B cell (primary cell): ENCODE measurements at regions not wholly inside any gene's neighbourhood (a gene's known extent, or its start where the extent isn't known, plus 50 kb on each side); places are given as distances from the start of the nearest gene placed in this dataset.
"Not testable (repeated sequence)": the region's sequence is repeated elsewhere in the genome, so short reads cannot be mapped to it uniquely, and the experiment has no call there.

Experiments
- ATAC-seq: fragments of 200-7000 bp; cut with Tn5 transposase; one replicate; pipeline ENCODE4 v1.10.0; 2021; ENCODE audit warnings: low read depth, mild to moderate bottlenecking, moderate number of reproducible peaks, moderate library complexity
- CTCF ChIA-PET: fragments of 350-600 bp; sonication (Branson Sonifier 250); formaldehyde crosslinking; loops from one replicate; lab custom pipeline; 2021; ENCODE audit warnings: antibody characterized with exemption, inconsistent platforms; lab: Charles Lee
- POLR2A ChIA-PET: fragments of 350-600 bp; sonication (Branson Sonifier 250); formaldehyde crosslinking; loops from one replicate; lab custom pipeline; 2021; ENCODE audit warnings: antibody characterized with exemption; lab: Charles Lee
- DNase-seq: peaks from one replicate; pipeline ENCODE4 v3.0.0; 2013
- H2AFZ ChIP-seq: 2 replicates; pipeline ENCODE4 v1.6.1; 2012; ENCODE audit warnings: mild to moderate bottlenecking, low read depth, low read length; ENCODE audit not compliant: insufficient read depth, poor library complexity, severe bottlenecking
- H3K27ac ChIP-seq, 2 donors: 1 replicate in 1 of 2; 2 replicates in 1 of 2; pipeline ENCODE4 v1.5.1; 2012 to 2013; ENCODE audit warnings: low read length in 2 of 2, mild to moderate bottlenecking in 2 of 2, moderate library complexity in 1 of 2
- H3K27me3 ChIP-seq, 4 experiments: fragments of 200-600 bp in 1 of 4; sonication (generic) in 1 of 4; replicated peaks in 1 of 4; 1 replicate in 2 of 4; 2 replicates in 2 of 4; pipeline versions ENCODE4 v1.6.1 to v1.7.0; 2013 to 2016; ENCODE audit warnings: low read length in 3 of 4, mild to moderate bottlenecking in 2 of 4, mixed read lengths in 1 of 4, moderate library complexity in 1 of 4; ENCODE audit not compliant: insufficient read depth in 4 of 4, control insufficient read depth in 3 of 4; ENCODE audit errors: control extremely low read depth in 1 of 4
- H3K36me3 ChIP-seq, 2 experiments: replicated peaks in 1 of 2; 1 replicate in 1 of 2; 2 replicates in 1 of 2; pipeline versions ENCODE4 v1.6.1 to v1.7.1; 2013; ENCODE audit warnings: low read length in 1 of 2; ENCODE audit not compliant: insufficient read depth in 2 of 2, control insufficient read depth in 1 of 2; ENCODE audit errors: control extremely low read depth in 1 of 2, extremely low read depth in 1 of 2
- H3K4me1 ChIP-seq, 2 donors: fragments of 200-600 bp in 1 of 2; sonication (generic) in 1 of 2; 1 replicate in 1 of 2; 2 replicates in 1 of 2; pipeline versions ENCODE4 v1.5.1 to v1.6.1; 2013 to 2017; ENCODE audit warnings: low read length in 2 of 2; ENCODE audit not compliant: control insufficient read depth in 2 of 2, insufficient read depth in 2 of 2
- H3K4me2 ChIP-seq: replicated peaks from 2 replicates; pipeline ENCODE3; 2012; ENCODE audit warnings: mild to moderate bottlenecking, low read depth, low read length; ENCODE audit not compliant: poor library complexity, severe bottlenecking
- H3K4me3 ChIP-seq, 5 experiments: fragments of 200-600 bp in 1 of 5; sonication (generic) in 1 of 5; 1 replicate in 3 of 5; 2 replicates in 2 of 5; pipeline versions ENCODE4 v1.5.1 to v1.7.0; 2011 to 2016; ENCODE audit warnings: low read length in 4 of 5, mild to moderate bottlenecking in 4 of 5, low read depth in 2 of 5, control low read depth in 1 of 5, moderate library complexity in 1 of 5; ENCODE audit not compliant: insufficient read depth in 1 of 5; ENCODE audit errors: control extremely low read depth in 1 of 5, extremely low read depth in 1 of 5
- H3K79me2 ChIP-seq: fragments of 200-600 bp; sonication (generic); one replicate; pipeline ENCODE4 v1.6.0; 2016; ENCODE audit warnings: low read length; ENCODE audit not compliant: control insufficient read depth, insufficient read depth
- H3K9ac ChIP-seq: fragments of 200-600 bp; sonication (generic); 2 replicates; pipeline ENCODE4 v1.6.1; 2017; ENCODE audit warnings: mild to moderate bottlenecking, low read length, moderate library complexity
- H3K9me3 ChIP-seq, 3 donors: one replicate each; pipeline versions ENCODE4 v1.6.1 to v1.7.1; 2013; ENCODE audit warnings: low read length in 2 of 3; ENCODE audit not compliant: control insufficient read depth in 2 of 3, insufficient read depth in 1 of 3; ENCODE audit errors: control extremely low read depth in 1 of 3
- H4K20me1 ChIP-seq: 2 replicates; pipeline ENCODE4 v1.6.0; 2012; ENCODE audit warnings: mild to moderate bottlenecking, low read length; ENCODE audit not compliant: insufficient read depth, control insufficient read depth, poor library complexity, severe bottlenecking
- H3K27ac Mint-ChIP-seq: one replicate; pipeline ENCODE4 v1.8.0; 2021; ENCODE audit warnings: mixed read lengths
- H3K27me3 Mint-ChIP-seq: one replicate; pipeline ENCODE4 v1.8.0; 2021; ENCODE audit warnings: mixed read lengths
- H3K4me1 Mint-ChIP-seq: one replicate; pipeline ENCODE4 v1.8.0; 2021; ENCODE audit warnings: mixed read lengths
- H3K4me3 Mint-ChIP-seq: one replicate; pipeline ENCODE4 v1.8.0; 2021; ENCODE audit warnings: mixed read lengths
- H3K9me3 Mint-ChIP-seq: one replicate; pipeline ENCODE4 v1.8.0; 2022; ENCODE audit warnings: mixed read lengths; ENCODE audit not compliant: insufficient read depth
- EZH2 ChIP-seq: IDR thresholded peaks from 2 replicates; pipeline ENCODE4 v1.6.1; 2012; ENCODE audit warnings: borderline replicate concordance, low read depth, mild to moderate bottlenecking, moderate library complexity, low read length; ENCODE audit not compliant: insufficient read depth, poor library complexity, severe bottlenecking
- WGBS: methylation state at CpG from one replicate; pipeline ENCODE4 v1.1.5; 2013; ENCODE audit warnings: missing lambda C conversion rate; ENCODE audit not compliant: insufficient coverage; 5-methylcytosine and 5-hydroxymethylcytosine counted together
- intact Hi-C: fragments of 100-400 bp; cut with micrococcal nuclease; formaldehyde crosslinking; loops from one replicate; pipeline ENCODE4 v1.10.0; 2022
- TF ChIP-seq, protein P1 (sequence below): fragments of 200-600 bp; IDR thresholded peaks from one replicate; pipeline ENCODE4 v1.8.0; 2022; ENCODE audit warnings: antibody characterized with exemption, mild to moderate bottlenecking

DNA sequence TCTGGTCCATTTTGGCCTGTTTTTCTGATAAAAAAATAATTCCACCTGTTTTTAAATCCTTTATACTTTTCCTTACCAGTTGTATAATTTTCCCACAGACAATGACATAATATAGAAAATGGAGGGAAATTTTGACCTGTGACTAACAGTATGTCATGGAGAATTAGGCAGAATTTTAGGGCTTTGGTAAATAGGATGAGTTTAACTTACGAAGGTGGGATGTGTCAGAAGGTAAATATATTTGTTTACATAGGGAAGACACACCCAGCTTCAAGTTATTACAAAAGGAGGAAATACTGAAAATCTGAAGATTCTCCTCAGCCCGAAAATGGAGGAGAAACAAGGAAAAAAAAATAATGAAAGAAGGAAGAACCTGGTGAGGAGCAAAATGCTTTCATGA lies 64.6 kb upstream of the PPP3CA start:
- WGBS = no CpG with 5 or more reads among the region's 2 CpGs
- H3K27ac Mint-ChIP-seq = no peak overlapping the region
- Histone ChIP-seq H3K9me3 (peaks cover 0 to 12% (median 8%) of the 10 kb centered on the region in 3 donors), H2AFZ (no peak overlapping the region), H3K4me2 (no peak overlapping the region), H3K27me3 (no peaks in the 10 kb centered on the region), H3K36me3 (no peaks in the 10 kb centered on the region), H4K20me1 (no peaks in the 10 kb centered on the region), H3K4me3 (no peak overlapping the region), H3K9ac (no peak overlapping the region), H3K27ac (no peak overlapping the region), H3K79me2 (peaks cover 2% of the 10 kb centered on the region), H3K4me1 (peaks cover 0 to under 1% of the 10 kb centered on the region in 2 donors)
- no peak for DNase-seq
- ChIA-PET CTCF (no interaction called here), POLR2A (no interaction called here)
- H3K4me3 Mint-ChIP-seq = no peak overlapping the region
- peaks cover 6% of the 10 kb centered on the region for H3K4me1 Mint-ChIP-seq
- intact Hi-C loops = no loop called here
- peaks cover 2% of the 10 kb centered on the region for H3K9me3 Mint-ChIP-seq
- no peak for TF ChIP-seq EZH2
- TF ChIP-seq, protein P1, sequence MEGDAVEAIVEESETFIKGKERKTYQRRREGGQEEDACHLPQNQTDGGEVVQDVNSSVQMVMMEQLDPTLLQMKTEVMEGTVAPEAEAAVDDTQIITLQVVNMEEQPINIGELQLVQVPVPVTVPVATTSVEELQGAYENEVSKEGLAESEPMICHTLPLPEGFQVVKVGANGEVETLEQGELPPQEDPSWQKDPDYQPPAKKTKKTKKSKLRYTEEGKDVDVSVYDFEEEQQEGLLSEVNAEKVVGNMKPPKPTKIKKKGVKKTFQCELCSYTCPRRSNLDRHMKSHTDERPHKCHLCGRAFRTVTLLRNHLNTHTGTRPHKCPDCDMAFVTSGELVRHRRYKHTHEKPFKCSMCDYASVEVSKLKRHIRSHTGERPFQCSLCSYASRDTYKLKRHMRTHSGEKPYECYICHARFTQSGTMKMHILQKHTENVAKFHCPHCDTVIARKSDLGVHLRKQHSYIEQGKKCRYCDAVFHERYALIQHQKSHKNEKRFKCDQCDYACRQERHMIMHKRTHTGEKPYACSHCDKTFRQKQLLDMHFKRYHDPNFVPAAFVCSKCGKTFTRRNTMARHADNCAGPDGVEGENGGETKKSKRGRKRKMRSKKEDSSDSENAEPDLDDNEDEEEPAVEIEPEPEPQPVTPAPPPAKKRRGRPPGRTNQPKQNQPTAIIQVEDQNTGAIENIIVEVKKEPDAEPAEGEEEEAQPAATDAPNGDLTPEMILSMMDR = no peak
- ATAC-seq = no peak
- no peaks in the 10 kb centered on the region for H3K27me3 Mint-ChIP-seq

DNA sequence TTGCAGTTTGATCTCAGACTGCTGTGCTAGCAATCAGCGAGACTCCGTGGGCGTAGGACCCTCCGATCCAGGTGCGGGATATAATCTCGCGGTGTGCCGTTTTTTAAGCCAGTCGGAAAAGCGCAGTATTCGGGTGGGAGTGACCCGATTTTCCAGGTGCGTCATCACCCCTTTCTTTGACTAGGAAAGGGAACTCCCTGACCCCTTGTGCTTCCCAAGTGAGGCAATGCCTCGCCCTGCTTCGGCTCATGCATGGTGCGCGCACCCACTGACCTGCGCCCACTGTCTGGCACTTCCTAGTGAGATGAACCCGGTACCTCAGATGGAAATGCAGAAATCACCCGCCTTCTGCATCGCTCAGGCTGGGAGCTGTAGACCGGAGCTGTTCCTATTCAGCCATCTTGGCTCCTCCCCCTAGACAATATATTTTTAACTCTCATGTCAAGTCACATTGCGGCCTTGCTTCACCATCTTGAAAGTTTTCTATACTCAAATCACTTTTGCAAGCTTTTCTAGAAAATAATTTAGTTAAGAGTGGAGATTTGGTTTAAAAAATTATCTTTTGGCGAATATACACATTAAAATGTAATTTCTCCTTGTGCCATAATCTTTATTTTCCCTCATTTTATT lies 64.1 kb upstream of the PPP3CA start:
- H3K36me3 ChIP-seq, H3K27me3 ChIP-seq, CTCF ChIA-PET, H3K4me2 ChIP-seq, H3K9me3 Mint-ChIP-seq, intact Hi-C loops, H3K27me3 Mint-ChIP-seq, H3K9ac ChIP-seq, H3K4me3 Mint-ChIP-seq, H3K4me1 ChIP-seq, POLR2A ChIA-PET, H3K4me3 ChIP-seq, H2AFZ ChIP-seq, H3K27ac ChIP-seq, H3K27ac Mint-ChIP-seq, ATAC-seq, H3K4me1 Mint-ChIP-seq, H4K20me1 ChIP-seq, DNase-seq, H3K79me2 ChIP-seq, H3K9me3 ChIP-seq: not testable (repeated sequence)
- over 99% methylated on average over 22 of the region's 24 CpGs for WGBS
